IgD-negative memory B cell (primary cell): ENCODE measurements at regions not wholly inside any gene's neighbourhood (a gene's known extent, or its start where the extent isn't known, plus 50 kb on each side); places are given as distances from the start of the nearest gene placed in this dataset.

Source experiments
- H3K27ac Mint-ChIP-seq, 3 donors: one replicate each; pipeline ENCODE4 v1.8.0; 2020 to 2022; ENCODE audit warnings: mild to moderate bottlenecking in 3 of 3, mixed read lengths in 3 of 3, moderate library complexity in 1 of 3
- H3K27me3 Mint-ChIP-seq: one replicate; pipeline ENCODE4 v1.8.0; 2021; ENCODE audit warnings: mixed read lengths
- H3K36me3 Mint-ChIP-seq: one replicate; pipeline ENCODE4 v1.8.0; 2020; ENCODE audit warnings: mild to moderate bottlenecking, mixed read lengths
- H3K4me1 Mint-ChIP-seq, 3 donors: one replicate each; pipeline ENCODE4 v1.8.0; 2020 to 2022; ENCODE audit warnings: mixed read lengths in 3 of 3, mild to moderate bottlenecking in 1 of 3
- H3K4me3 Mint-ChIP-seq, 4 donors: one replicate each; pipeline ENCODE4 v1.8.0; 2020 to 2022; ENCODE audit warnings: mild to moderate bottlenecking in 4 of 4, mixed read lengths in 4 of 4, moderate library complexity in 3 of 4
- H3K9me3 Mint-ChIP-seq, 3 donors: one replicate each; pipeline ENCODE4 v1.8.0; 2020 to 2021; ENCODE audit warnings: mixed read lengths in 3 of 3, mild to moderate bottlenecking in 1 of 3

- Mint-ChIP-seq H3K9me3 (peaks cover 0 to 5% (median 0%) of the 10 kb centered on the region in 3 donors), H3K4me3 (no peak overlapping the region), H3K27me3 (peaks cover 2% of the 10 kb centered on the region), H3K36me3 (no peaks in the 10 kb centered on the region), H3K4me1 (no peaks in the 10 kb centered on the region), H3K27ac (no peak overlapping the region)
Observed at GRCh38 chr4:100842856-100843255, 325.0 kb upstream of the EMCN start.

GRCh38 chr4:100841911-100842310, 324.1 kb upstream of the EMCN start:
- peaks cover 0 to 5% (median 0%) of the 10 kb centered on the region in 3 donors for H3K9me3 Mint-ChIP-seq
- no peak overlapping the region for H3K27ac Mint-ChIP-seq
- H3K4me1 Mint-ChIP-seq, result no peaks in the 10 kb centered on the region
- peaks cover 2% of the 10 kb centered on the region for H3K27me3 Mint-ChIP-seq
- H3K4me3 Mint-ChIP-seq, result no peak overlapping the region
- no peaks in the 10 kb centered on the region for H3K36me3 Mint-ChIP-seq

- Mint-ChIP-seq H3K4me1 (no peaks in the 10 kb centered on the region), H3K27me3 (peaks cover 4% of the 10 kb centered on the region), H3K27ac (no peak overlapping the region), H3K9me3 (peaks cover 0 to 5% (median 0%) of the 10 kb centered on the region in 3 donors), H3K4me3 (no peak overlapping the region), H3K36me3 (no peaks in the 10 kb centered on the region)
Observed at GRCh38 chr4:100839712-100840111, 321.9 kb upstream of the EMCN start.

GRCh38 chr4:100838286-100838685, 320.5 kb upstream of the EMCN start:
- no peaks in the 10 kb centered on the region for H3K4me1 Mint-ChIP-seq
- H3K27ac Mint-ChIP-seq, result no peak overlapping the region
- peaks cover 4% of the 10 kb centered on the region for H3K27me3 Mint-ChIP-seq

GRCh38 chr4:100836929-100837328, 319.1 kb upstream of the EMCN start:
- Mint-ChIP-seq H3K27me3 (peaks cover 4% of the 10 kb centered on the region), H3K9me3 (peaks cover 0 to 5% (median 0%) of the 10 kb centered on the region in 3 donors), H3K27ac (no peak overlapping the region), H3K4me1 (no peaks in the 10 kb centered on the region), H3K4me3 (no peak overlapping the region), H3K36me3 (no peaks in the 10 kb centered on the region)

More at GRCh38 chr4:100838286-100838685, 320.5 kb upstream of the EMCN start:
- Mint-ChIP-seq H3K9me3 (peaks cover 0 to 5% (median 0%) of the 10 kb centered on the region in 3 donors), H3K36me3 (no peaks in the 10 kb centered on the region), H3K4me3 (no peak overlapping the region)

GRCh38 chr4:100834616-100835015, 316.8 kb upstream of the EMCN start:
- peaks cover 4% of the 10 kb centered on the region for H3K36me3 Mint-ChIP-seq
- H3K27me3 Mint-ChIP-seq, result peaks cover 2% of the 10 kb centered on the region
- no peak overlapping the region for H3K4me3 Mint-ChIP-seq
- no peak overlapping the region for H3K27ac Mint-ChIP-seq
- H3K4me1 Mint-ChIP-seq, result no peaks in the 10 kb centered on the region
- peaks cover 0 to 7% (median 6%) of the 10 kb centered on the region in 3 donors for H3K9me3 Mint-ChIP-seq

GRCh38 chr4:100833906-100834305, 316.1 kb upstream of the EMCN start:
- no peak overlapping the region for H3K27ac Mint-ChIP-seq
- peaks cover 2% of the 10 kb centered on the region for H3K27me3 Mint-ChIP-seq
- H3K4me1 Mint-ChIP-seq, result no peaks in the 10 kb centered on the region
- no peak overlapping the region for H3K4me3 Mint-ChIP-seq
- peaks cover 0 to 12% (median 4%) of the 10 kb centered on the region in 3 donors for H3K9me3 Mint-ChIP-seq
- peaks cover 4% of the 10 kb centered on the region for H3K36me3 Mint-ChIP-seq

- Mint-ChIP-seq H3K36me3 (peaks cover 6% of the 10 kb centered on the region), H3K27ac (no peak overlapping the region), H3K27me3 (no peaks in the 10 kb centered on the region), H3K4me3 (no peak overlapping the region), H3K4me1 (peaks cover 0 to 2% (median 0%) of the 10 kb centered on the region in 3 donors), H3K9me3 (peaks cover 1 to 19% (median 3%) of the 10 kb centered on the region in 3 donors)
Observed at GRCh38 chr4:100828986-100829685, 311.3 kb upstream of the EMCN start.

GRCh38 chr4:100828364-100828763, 310.5 kb upstream of the EMCN start:
- Mint-ChIP-seq H3K4me3 (no peak overlapping the region), H3K4me1 (peaks cover 0 to 2% (median 0%) of the 10 kb centered on the region in 3 donors), H3K27me3 (no peaks in the 10 kb centered on the region), H3K27ac (no peak overlapping the region), H3K36me3 (peaks cover 6% of the 10 kb centered on the region), H3K9me3 (peaks cover 1 to 19% (median 3%) of the 10 kb centered on the region in 3 donors)

GRCh38 chr4:100827756-100828155, 309.9 kb upstream of the EMCN start:
- no peak overlapping the region for H3K4me3 Mint-ChIP-seq
- H3K27me3 Mint-ChIP-seq, result no peaks in the 10 kb centered on the region
- peaks cover 1 to 19% (median 3%) of the 10 kb centered on the region in 3 donors for H3K9me3 Mint-ChIP-seq
- H3K4me1 Mint-ChIP-seq, result peaks cover 0 to 2% (median 0%) of the 10 kb centered on the region in 3 donors
- no peak overlapping the region for H3K27ac Mint-ChIP-seq
- H3K36me3 Mint-ChIP-seq, result peaks cover 6% of the 10 kb centered on the region

GRCh38 chr4:100826808-100827548, 309.2 kb upstream of the EMCN start:
- Mint-ChIP-seq H3K36me3 (peaks cover 6% of the 10 kb centered on the region), H3K9me3 (peaks cover 1 to 19% (median 3%) of the 10 kb centered on the region in 3 donors), H3K4me3 (no peak overlapping the region), H3K27me3 (no peaks in the 10 kb centered on the region), H3K4me1 (peaks cover 0 to 2% (median 0%) of the 10 kb centered on the region in 3 donors), H3K27ac (no peak overlapping the region)

- Mint-ChIP-seq H3K4me3 (no peak overlapping the region), H3K36me3 (peaks cover 6% of the 10 kb centered on the region), H3K4me1 (peaks cover 0 to 2% (median 0%) of the 10 kb centered on the region in 3 donors), H3K27ac (no peak overlapping the region), H3K27me3 (no peaks in the 10 kb centered on the region), H3K9me3 (peaks cover 1 to 19% (median 3%) of the 10 kb centered on the region in 3 donors)
Observed at GRCh38 chr4:100826067-100826466, 308.2 kb upstream of the EMCN start.

GRCh38 chr4:100823993-100824323, 306.1 kb upstream of the EMCN start:
- H3K4me1 Mint-ChIP-seq, result peaks cover 0 to 2% (median 0%) of the 10 kb centered on the region in 3 donors
- H3K9me3 Mint-ChIP-seq, result peaks cover 0 to 7% (median 1%) of the 10 kb centered on the region in 3 donors
- no peaks in the 10 kb centered on the region for H3K27me3 Mint-ChIP-seq
- H3K27ac Mint-ChIP-seq, result no peak overlapping the region
- H3K36me3 Mint-ChIP-seq, result peaks cover 2% of the 10 kb centered on the region
- no peak overlapping the region for H3K4me3 Mint-ChIP-seq

- Mint-ChIP-seq H3K27me3 (no peaks in the 10 kb centered on the region), H3K4me3 (no peak overlapping the region)
Observed at GRCh38 chr4:100823066-100823992, 305.5 kb upstream of the EMCN start.

GRCh38 chr4:100820249-100820648, 302.4 kb upstream of the EMCN start:
- H3K9me3 Mint-ChIP-seq, result peaks cover 0 to 1% (median 0%) of the 10 kb centered on the region in 3 donors
- no peaks in the 10 kb centered on the region for H3K27me3 Mint-ChIP-seq
- H3K27ac Mint-ChIP-seq, result no peak overlapping the region
- H3K4me3 Mint-ChIP-seq, result no peak overlapping the region
- no peaks in the 10 kb centered on the region for H3K36me3 Mint-ChIP-seq
- H3K4me1 Mint-ChIP-seq, result no peaks in the 10 kb centered on the region

More at GRCh38 chr4:100823066-100823992, 305.5 kb upstream of the EMCN start:
- peaks cover 0 to 2% (median 0%) of the 10 kb centered on the region in 3 donors for H3K4me1 Mint-ChIP-seq
- H3K27ac Mint-ChIP-seq, result no peak overlapping the region
- H3K9me3 Mint-ChIP-seq, result peaks cover 0 to 1% (median under 1%) of the 10 kb centered on the region in 3 donors
- peaks cover under 1% of the 10 kb centered on the region for H3K36me3 Mint-ChIP-seq
